ENCODE measurements at regions not wholly inside any gene's neighbourhood (a gene's known extent, or its start where the extent isn't known, plus 50 kb on each side); places are given as distances from the start of the nearest gene placed in this dataset.

GRCh38 chr3:55368366-55368765 lies 118.7 kb downstream of the WNT5A start:
- DNase-seq = no peak
- no peaks in the 10 kb centered on the region for H3K36me3 ChIP-seq
- no peaks in the 10 kb centered on the region for H3K9me3 ChIP-seq
- intact Hi-C loops (cut with DNase I; ENCODE audit: low total_unique reads) (no loop called here), in situ Hi-C loops (cut with MboI; ENCODE audit: low pct_ligation_motif_present in 1 of 4, low pct_unique_long_range_greater_than_20kb in 1 of 4, low sequenced_read_pairs in 3 of 4) (no loop called here)
- TF ChIP-seq CTCF (IDR thresholded peaks at IDR 0.05) (no peak), EP300 (IDR thresholded peaks at IDR 0.05; ENCODE audit: low read depth) (no peak), POLR2AphosphoS5 (IDR thresholded peaks at IDR 0.05) (no peak), POLR2A (IDR thresholded peaks at IDR 0.05) (no peak)
- H3K27ac ChIP-seq = no peak overlapping the region
- H3K27me3 ChIP-seq = no peaks in the 10 kb centered on the region
- H3K4me1 ChIP-seq = peaks cover 0 to 4% (median 0%) of the 10 kb centered on the region in 4 donors
- WGBS, 2 donors (ENCODE audit: low coverage in 1 of 2) = 90 to 92% methylated on average over 2 to 6 of the region's 6 CpGs
- no peak overlapping the region for H3K4me3 ChIP-seq

GRCh38 chr3:55367384-55367783 lies 119.7 kb downstream of the WNT5A start:
- H3K27ac ChIP-seq = no peak overlapping the region
- no peaks in the 10 kb centered on the region for H3K9me3 ChIP-seq
- no peak overlapping the region for H3K4me3 ChIP-seq
- H3K4me1 ChIP-seq = peaks cover 0 to 4% (median 0%) of the 10 kb centered on the region in 4 donors
- in situ Hi-C loops (cut with MboI; ENCODE audit: low pct_ligation_motif_present in 1 of 4, low pct_unique_long_range_greater_than_20kb in 1 of 4, low sequenced_read_pairs in 3 of 4) (no loop called here), intact Hi-C loops (cut with DNase I; ENCODE audit: low total_unique reads) (no loop called here)
- 65 to 100% methylated on average over 1 to 2 of the region's 2 CpGs for WGBS, 2 donors (ENCODE audit: low coverage in 1 of 2)
- H3K36me3 ChIP-seq = no peaks in the 10 kb centered on the region
- TF ChIP-seq POLR2AphosphoS5 (IDR thresholded peaks at IDR 0.05) (no peak), POLR2A (IDR thresholded peaks at IDR 0.05) (no peak), CTCF (IDR thresholded peaks at IDR 0.05) (no peak), EP300 (IDR thresholded peaks at IDR 0.05; ENCODE audit: low read depth) (no peak)
- no peaks in the 10 kb centered on the region for H3K27me3 ChIP-seq
- no peak for DNase-seq

- intact Hi-C loops (cut with DNase I; ENCODE audit: low total_unique reads) (no loop called here), in situ Hi-C loops (cut with MboI; ENCODE audit: low pct_ligation_motif_present in 1 of 4, low pct_unique_long_range_greater_than_20kb in 1 of 4, low sequenced_read_pairs in 3 of 4) (no loop called here)
- H3K27ac ChIP-seq = no peak overlapping the region
- TF ChIP-seq POLR2AphosphoS5 (IDR thresholded peaks at IDR 0.05) (no peak), EP300 (IDR thresholded peaks at IDR 0.05; ENCODE audit: low read depth) (no peak), POLR2A (IDR thresholded peaks at IDR 0.05) (no peak), CTCF (IDR thresholded peaks at IDR 0.05) (no peak)
- no peak overlapping the region for H3K4me3 ChIP-seq
- WGBS, 2 donors (ENCODE audit: low coverage in 1 of 2) = 71 to 85% methylated on average over 1 to 4 of the region's 4 CpGs
- H3K9me3 ChIP-seq = no peaks in the 10 kb centered on the region
- H3K36me3 ChIP-seq = no peaks in the 10 kb centered on the region
- DNase-seq = no peak
- no peaks in the 10 kb centered on the region for H3K27me3 ChIP-seq
- peaks cover 0 to 2% (median 0%) of the 10 kb centered on the region in 4 donors for H3K4me1 ChIP-seq
Observed at GRCh38 chr3:55364421-55364820, 122.7 kb downstream of the WNT5A start.

GRCh38 chr3:55362210-55362960 lies 124.7 kb downstream of the WNT5A start:
- no peak for DNase-seq
- no peak overlapping the region for H3K27ac ChIP-seq
- no peaks in the 10 kb centered on the region for H3K36me3 ChIP-seq
- no peaks in the 10 kb centered on the region for H3K27me3 ChIP-seq
- intact Hi-C loops (cut with DNase I; ENCODE audit: low total_unique reads) (no loop called here), in situ Hi-C loops (cut with MboI; ENCODE audit: low pct_ligation_motif_present in 1 of 4, low pct_unique_long_range_greater_than_20kb in 1 of 4, low sequenced_read_pairs in 3 of 4) (no loop called here)
- 84 to 86% methylated on average over 2 to 3 of the region's 3 CpGs for WGBS, 2 donors (ENCODE audit: low coverage in 1 of 2)
- no peak for TF ChIP-seq CTCF (IDR thresholded peaks at IDR 0.05)
- no peak for TF ChIP-seq POLR2A (IDR thresholded peaks at IDR 0.05)
- H3K4me1 ChIP-seq = no peaks in the 10 kb centered on the region
- no peak overlapping the region for H3K4me3 ChIP-seq
- no peaks in the 10 kb centered on the region for H3K9me3 ChIP-seq
